IMR-90 (cell line): ENCODE measurements at regions not wholly inside any gene's neighbourhood (a gene's known extent, or its start where the extent isn't known, plus 50 kb on each side); places are given as distances from the start of the nearest gene placed in this dataset.

ENCODE experiments used
- ATAC-seq: fragments of 200-7000 bp; cut with Tn5 transposase; 2 replicates; pipeline ENCODE4 v1.9.1; 2020; ENCODE audit warnings: low read depth, mild to moderate bottlenecking, moderate library complexity
- BruUV-seq: library from RNA; stranded (reverse); fragments of 400-500 nt; replicated peaks from 2 replicates; lab custom pipeline; 2021; lab: Mats Ljungman, UMichigan
- CTCF ChIA-PET: fragments of 300-600 bp; formaldehyde crosslinking; extraction: SDS; loops from one replicate; lab custom pipeline; 2021; ENCODE audit warnings: antibody characterized with exemption; lab: Yijun Ruan, JAX
- POLR2A ChIA-PET: fragments of 300-600 bp; sonication (Branson Sonifier 250); formaldehyde crosslinking; loops from one replicate; lab custom pipeline; 2022; ENCODE audit warnings: antibody characterized with exemption; ENCODE audit not compliant: unreplicated experiment; lab: Charles Lee
- DNase-seq: peaks from one replicate; pipeline ENCODE4 v3.0.0; 2013
- H2AFZ ChIP-seq: replicated peaks from 2 replicates; pipeline ENCODE3; 2013; ENCODE audit warnings: low read length, mild to moderate bottlenecking; ENCODE audit not compliant: poor library complexity
- H2AK5ac ChIP-seq: 2 replicates; pipeline ENCODE4 v1.6.1; 2013; ENCODE audit warnings: low read depth, low read length, inconsistent platforms
- H2AK9ac ChIP-seq: replicated peaks from 2 replicates; pipeline ENCODE3; 2013; ENCODE audit warnings: mild to moderate bottlenecking, low read depth, low read length, moderate library complexity; ENCODE audit not compliant: poor library complexity
- H2BK120ac ChIP-seq: 2 replicates; pipeline ENCODE4 v1.6.1; 2013; ENCODE audit warnings: low read depth, low read length, inconsistent platforms
- H2BK15ac ChIP-seq: 3 replicates; pipeline ENCODE4 v1.6.1; 2013; ENCODE audit warnings: low read depth, low read length, inconsistent platforms
- H2BK20ac ChIP-seq: 2 replicates; pipeline ENCODE4 v1.6.1; 2013; ENCODE audit warnings: low read depth, mild to moderate bottlenecking, inconsistent platforms, low read length, moderate library complexity
- H2BK5ac ChIP-seq: 2 replicates; pipeline ENCODE4 v1.6.1; 2013; ENCODE audit warnings: mild to moderate bottlenecking, low read depth, low read length, inconsistent platforms; ENCODE audit not compliant: poor library complexity, severe bottlenecking
- H3K14ac ChIP-seq: replicated peaks from 2 replicates; pipeline ENCODE4 v1.6.1; 2013; ENCODE audit warnings: low read depth, low read length, inconsistent platforms
- H3K18ac ChIP-seq: 2 replicates; pipeline ENCODE4 v1.6.1; 2013; ENCODE audit warnings: low read depth, low read length, control low read depth
- H3K23ac ChIP-seq: 2 replicates; pipeline ENCODE4 v1.6.1; 2013; ENCODE audit warnings: low read depth, low read length, inconsistent platforms
- H3K27ac ChIP-seq: 2 replicates; pipeline ENCODE4 v1.5.1; 2013; ENCODE audit warnings: mild to moderate bottlenecking, control low read depth, low read length; ENCODE audit not compliant: insufficient read depth
- H3K27me3 ChIP-seq: 2 replicates; pipeline ENCODE4 v1.6.1; 2013; ENCODE audit warnings: low read length; ENCODE audit not compliant: control insufficient read depth, insufficient read depth
- H3K36me3 ChIP-seq: 2 replicates; pipeline ENCODE4 v1.6.1; 2013; ENCODE audit warnings: low read length, mixed read lengths; ENCODE audit not compliant: control insufficient read depth, insufficient read depth
- H3K4ac ChIP-seq: 2 replicates; pipeline ENCODE4 v1.6.1; 2013; ENCODE audit warnings: low read depth, low read length, inconsistent platforms
- H3K4me1 ChIP-seq: 2 replicates; pipeline ENCODE4 v1.6.1; 2013; ENCODE audit warnings: low read length, mixed read lengths; ENCODE audit not compliant: control insufficient read depth, insufficient read depth
- H3K4me2 ChIP-seq: 2 replicates; pipeline ENCODE4 v1.6.1; 2013; ENCODE audit warnings: low read depth, mild to moderate bottlenecking, control low read depth, low read length, moderate library complexity
- H3K4me3 ChIP-seq: 2 replicates; pipeline ENCODE4 v1.5.1; 2013; ENCODE audit warnings: low read depth, mild to moderate bottlenecking, control low read depth, low read length, moderate library complexity; ENCODE audit not compliant: insufficient read depth
- H3K56ac ChIP-seq: 2 replicates; pipeline ENCODE4 v1.6.1; 2013; ENCODE audit warnings: low read length, inconsistent platforms; ENCODE audit not compliant: insufficient read depth; ENCODE audit errors: extremely low read depth
- H3K79me1 ChIP-seq, 2 experiments: 2 replicates each; pipeline ENCODE4 v1.6.1; 2013; ENCODE audit warnings: low read length in 2 of 2, inconsistent platforms in 1 of 2, low read depth in 1 of 2
- H3K9ac ChIP-seq: 2 replicates; pipeline ENCODE4 v1.6.1; 2013; ENCODE audit warnings: low read depth, low read length, control low read depth
- H3K9me1 ChIP-seq: 2 replicates; pipeline ENCODE4 v1.6.1; 2013; ENCODE audit warnings: low read length, inconsistent platforms; ENCODE audit not compliant: insufficient read depth
- H3K9me3 ChIP-seq: 2 replicates; pipeline ENCODE4 v1.6.1; 2013; ENCODE audit warnings: low read length; ENCODE audit not compliant: control insufficient read depth, insufficient read depth
- H4K20me1 ChIP-seq: 2 replicates; pipeline ENCODE4 v1.6.1; 2013; ENCODE audit warnings: low read length, inconsistent platforms; ENCODE audit not compliant: insufficient read depth
- H4K5ac ChIP-seq: 2 replicates; pipeline ENCODE4 v1.6.1; 2013; ENCODE audit warnings: mild to moderate bottlenecking, low read depth, low read length, control low read depth
- H4K8ac ChIP-seq, 2 experiments: 2 replicates each; pipeline ENCODE4 v1.6.1; 2013; ENCODE audit warnings: low read depth in 2 of 2, low read length in 2 of 2, control low read depth in 1 of 2, inconsistent platforms in 1 of 2
- H4K91ac ChIP-seq: 2 replicates; pipeline ENCODE4 v1.6.1; 2013; ENCODE audit warnings: low read depth, low read length, inconsistent platforms; ENCODE audit not compliant: insufficient read depth
- BHLHE40 ChIP-seq: fragments of 150-350 bp; IDR thresholded peaks from 2 replicates; pipeline ENCODE4 v1.6.1; 2016; ENCODE audit warnings: mild to moderate bottlenecking, low read depth, low read length
- CEBPB ChIP-seq: IDR thresholded peaks from 2 replicates; pipeline ENCODE4 v1.6.1; 2012; ENCODE audit warnings: low read depth, low read length, improper control_type of control experiment
- CHD1 ChIP-seq: IDR thresholded peaks from 2 replicates; pipeline ENCODE4 v1.6.1; 2012; ENCODE audit warnings: low read depth, low read length, improper control_type of control experiment
- ELK1 ChIP-seq: fragments of 150-350 bp; IDR thresholded peaks from 2 replicates; pipeline ENCODE4 v1.6.1; 2016; ENCODE audit warnings: low read depth, mild to moderate bottlenecking, low read length, moderate library complexity, borderline replicate concordance
- FOS ChIP-seq: fragments of 150-350 bp; IDR thresholded peaks from 2 replicates; pipeline ENCODE4 v1.6.1; 2016; ENCODE audit warnings: low read depth, low read length
- MAFK ChIP-seq: IDR thresholded peaks from 2 replicates; pipeline ENCODE4 v1.6.1; 2012; ENCODE audit warnings: low read depth, low read length, improper control_type of control experiment
- MAZ ChIP-seq: IDR thresholded peaks from 2 replicates; pipeline ENCODE4 v1.6.1; 2012; ENCODE audit warnings: low read depth, mild to moderate bottlenecking, low read length, improper control_type of control experiment, moderate library complexity, borderline replicate concordance
- MXI1 ChIP-seq: IDR thresholded peaks from 2 replicates; pipeline ENCODE4 v1.6.1; 2012; ENCODE audit warnings: low read depth, mild to moderate bottlenecking, low read length, moderate library complexity, borderline replicate concordance
- NFE2L2 ChIP-seq: fragments of 150-350 bp; IDR thresholded peaks from 2 replicates; pipeline ENCODE4 v1.6.1; 2016; ENCODE audit warnings: low read depth, mild to moderate bottlenecking, low read length
- POLR2A ChIP-seq: IDR thresholded peaks from 2 replicates; pipeline ENCODE4 v1.6.1; 2012; ENCODE audit warnings: mild to moderate bottlenecking, low read depth, low read length
- RAD21 ChIP-seq: IDR thresholded peaks from 2 replicates; pipeline ENCODE4 v1.6.1; 2012; ENCODE audit warnings: low read length, improper control_type of control experiment
- RCOR1 ChIP-seq: IDR thresholded peaks from 2 replicates; pipeline ENCODE4 v1.6.1; 2012; ENCODE audit warnings: mild to moderate bottlenecking, low read length, improper control_type of control experiment; ENCODE audit not compliant: insufficient replicate concordance
- RFX5 ChIP-seq: IDR thresholded peaks from 2 replicates; pipeline ENCODE4 v1.8.0; 2012; ENCODE audit warnings: low read depth, mild to moderate bottlenecking, low read length, moderate library complexity
- SMC3 ChIP-seq: fragments of 150-350 bp; IDR thresholded peaks from 2 replicates; pipeline ENCODE4 v1.6.1; 2016; ENCODE audit warnings: low read depth, mild to moderate bottlenecking, antibody characterized with exemption, low read length, moderate library complexity
- USF2 ChIP-seq: fragments of 150-350 bp; IDR thresholded peaks from 2 replicates; pipeline ENCODE4 v1.6.1; 2017; ENCODE audit warnings: mild to moderate bottlenecking, antibody characterized with exemption, low read length, low read depth
- WGBS, 2 experiments: methylation state at CpG; one replicate each; pipeline versions ENCODE4 v1.1.5 to v1.1.7; 2013; ENCODE audit warnings: missing lambda C conversion rate in 2 of 2; ENCODE audit not compliant: insufficient read length in 1 of 2; ENCODE audit errors: extremely low coverage in 2 of 2; 5-methylcytosine and 5-hydroxymethylcytosine counted together
- dilution Hi-C: fragments of 300-500 bp; cut with HindIII; formaldehyde crosslinking; loops from one replicate; pipeline ENCODE4 v1.14.3; 2018; ENCODE audit warnings: low sequenced_read_pairs; ENCODE audit not compliant: unreplicated experiment
- in situ Hi-C: fragments of 300-500 bp; cut with MboI; formaldehyde crosslinking; loops from 3 replicates; pipeline ENCODE4 v1.14.3; 2019; ENCODE audit warnings: low sequenced_read_pairs, inconsistent platforms, mixed read lengths
- intact Hi-C: fragments of 100-400 bp; cut with micrococcal nuclease; formaldehyde crosslinking; loops from 2 replicates; pipeline ENCODE4 v1.10.0; 2022
- TF ChIP-seq, protein P1 (sequence below): conservative IDR thresholded peaks from 2 replicates; pipeline ENCODE4 v1.5.1; 2012; ENCODE audit warnings: mild to moderate bottlenecking, low read depth, low read length, improper control_type of control experiment

- Histone ChIP-seq H2BK20ac (no peak overlapping the region), H4K8ac (no peak overlapping the region), H4K91ac (no peak overlapping the region; the same call in 1 of the 2 replicates), H2BK5ac (no peak overlapping the region), H2BK120ac (no peak overlapping the region), H2AK5ac (peak overlapping the region; percentile 51; the same call in 1 of the 2 replicates), H3K27me3 (no peaks in the 10 kb centered on the region), H3K79me1 (no peaks in the 10 kb centered on the region), H3K4me3 (no peak overlapping the region), H4K5ac (no peak overlapping the region; the same call in 1 of the 2 replicates), H2AK9ac (no peak overlapping the region), H3K4ac (0 out of 2 replicates have a peak overlapping the region, but pooled peaks have one; percentile 1), H3K9me3 (0 out of 2 replicates have a peak, but pooled peaks cover 2% of the 10 kb centered on the region), H2AFZ (no peak overlapping the region), H3K4me2 (no peak overlapping the region), H2BK15ac (no peak overlapping the region), H3K4me1 (peaks cover 3% of the 10 kb centered on the region; the same call in 1 of the 2 replicates), H4K20me1 (no peaks in the 10 kb centered on the region), H3K36me3 (no peaks in the 10 kb centered on the region), H3K9ac (no peak overlapping the region), H3K14ac (no peak overlapping the region), H3K56ac (no peak overlapping the region), H3K23ac (no peak overlapping the region), H3K18ac (no peak overlapping the region), H3K27ac (no peak overlapping the region), H3K9me1 (no peaks in the 10 kb centered on the region)
- dilution Hi-C loops, result no loop called here
- ATAC-seq (no peak), DNase-seq (no peak)
- no CpG with 5 or more reads among the region's 5 CpGs for WGBS, 2 experiments
- CTCF ChIA-PET, result no interaction called here
- POLR2A ChIA-PET, result no interaction called here
- TF ChIP-seq, protein P1, sequence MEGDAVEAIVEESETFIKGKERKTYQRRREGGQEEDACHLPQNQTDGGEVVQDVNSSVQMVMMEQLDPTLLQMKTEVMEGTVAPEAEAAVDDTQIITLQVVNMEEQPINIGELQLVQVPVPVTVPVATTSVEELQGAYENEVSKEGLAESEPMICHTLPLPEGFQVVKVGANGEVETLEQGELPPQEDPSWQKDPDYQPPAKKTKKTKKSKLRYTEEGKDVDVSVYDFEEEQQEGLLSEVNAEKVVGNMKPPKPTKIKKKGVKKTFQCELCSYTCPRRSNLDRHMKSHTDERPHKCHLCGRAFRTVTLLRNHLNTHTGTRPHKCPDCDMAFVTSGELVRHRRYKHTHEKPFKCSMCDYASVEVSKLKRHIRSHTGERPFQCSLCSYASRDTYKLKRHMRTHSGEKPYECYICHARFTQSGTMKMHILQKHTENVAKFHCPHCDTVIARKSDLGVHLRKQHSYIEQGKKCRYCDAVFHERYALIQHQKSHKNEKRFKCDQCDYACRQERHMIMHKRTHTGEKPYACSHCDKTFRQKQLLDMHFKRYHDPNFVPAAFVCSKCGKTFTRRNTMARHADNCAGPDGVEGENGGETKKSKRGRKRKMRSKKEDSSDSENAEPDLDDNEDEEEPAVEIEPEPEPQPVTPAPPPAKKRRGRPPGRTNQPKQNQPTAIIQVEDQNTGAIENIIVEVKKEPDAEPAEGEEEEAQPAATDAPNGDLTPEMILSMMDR, result no peak
- TF ChIP-seq RCOR1, result no peak
- TF ChIP-seq SMC3, result no peak
- no peak for TF ChIP-seq MAZ
- TF ChIP-seq USF2, result no peak
- no peak for TF ChIP-seq BHLHE40
- no peak for TF ChIP-seq RFX5
- TF ChIP-seq POLR2A, result no peak
- no peak for TF ChIP-seq RAD21
- TF ChIP-seq NFE2L2, result no peak
- no peak for TF ChIP-seq FOS
- no peak for TF ChIP-seq ELK1
- no peak for TF ChIP-seq CEBPB
- TF ChIP-seq CHD1, result no peak
- no peak for TF ChIP-seq MAFK
- TF ChIP-seq MXI1, result no peak
- BruUV-seq, result no TSS peak
- in situ Hi-C loops, result no loop called here
- intact Hi-C loops, result loop anchor here (5.0 kb wide), 1 partner anchor 488 kb away; the partner anchor contains the start of gene TLE4
Observed at GRCh38 chr9:80059979-80060378, 488.2 kb downstream of the TLE4 start.
